ENCODE measurements at regions not wholly inside any gene's neighbourhood (a gene's known extent, or its start where the extent isn't known, plus 50 kb on each side); places are given as distances from the start of the nearest gene placed in this dataset.

- TF ChIP-seq CTCF (IDR thresholded peaks at IDR 0.05) = no peak
- no peak for TF ChIP-seq POLR2A (IDR thresholded peaks at IDR 0.05)
- no peak for TF ChIP-seq EP300 (IDR thresholded peaks at IDR 0.05)
Measured at GRCh38 chrX:928606-929005, 283.8 kb downstream of the CRLF2 start.

Measured in gastroesophageal sphincter (tissue), 3 donors.